GM10266 (cell line): ENCODE measurements at regions not wholly inside any gene's neighbourhood (a gene's known extent, or its start where the extent isn't known, plus 50 kb on each side); places are given as distances from the start of the nearest gene placed in this dataset.

Experiments
- DNase-seq: peaks from one replicate; pipeline ENCODE4 v3.0.0; 2012; ENCODE audit errors: extremely low spot score
- CTCF ChIP-seq: IDR thresholded peaks from 2 replicates; pipeline ENCODE4 v1.5.1; 2012; ENCODE audit warnings: mild to moderate bottlenecking, low read depth; ENCODE audit not compliant: control insufficient read depth, insufficient read depth; ENCODE audit errors: missing control alignments

- DNase-seq = no peak
- no peak for TF ChIP-seq CTCF
Measured at GRCh38 chr1:87915771-87916170, 587.1 kb downstream of the LMO4 start.

DNA sequence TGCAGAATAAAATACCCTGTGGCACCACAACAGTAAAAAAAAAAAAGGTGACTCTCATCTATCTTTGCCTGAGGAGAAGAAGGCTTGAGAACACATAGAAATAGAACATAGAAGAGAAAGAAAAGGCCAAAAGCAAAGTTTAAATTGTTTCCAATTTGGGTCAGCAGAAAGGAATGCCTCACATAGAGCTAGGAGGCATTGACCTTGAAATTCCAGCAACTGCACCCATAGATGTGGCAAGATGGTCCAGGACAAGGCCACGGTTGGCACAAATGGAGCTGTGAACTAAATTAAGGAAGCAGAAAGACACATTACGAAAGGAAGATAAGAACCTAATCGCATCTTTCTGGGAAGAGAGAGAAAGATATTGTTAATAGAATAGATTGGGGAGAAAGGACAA, 588.3 kb downstream of the LMO4 start:
- no peak for DNase-seq

DNA sequence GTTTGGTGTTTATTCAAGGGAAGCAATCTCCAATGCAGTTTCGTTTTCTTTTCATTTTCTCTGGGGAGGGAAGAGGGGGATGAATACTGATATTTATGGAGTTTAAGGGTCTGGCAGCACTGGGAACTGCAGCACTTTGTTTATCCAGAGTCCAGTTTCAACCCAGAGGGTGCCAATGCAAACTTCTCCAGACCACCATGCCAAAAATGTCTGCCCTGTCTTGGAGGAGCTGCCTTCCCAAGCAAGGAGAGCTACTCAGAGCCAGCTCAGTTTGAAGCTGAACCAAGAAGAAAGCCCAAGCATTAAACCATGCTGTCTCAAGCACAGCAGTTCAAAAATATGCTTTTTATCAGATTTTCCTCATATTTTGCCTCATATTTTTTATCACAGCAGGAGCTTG, 589.7 kb downstream of the LMO4 start:
- no peak for DNase-seq
- no peak for TF ChIP-seq CTCF

More for the DNA sequence above, 588.3 kb downstream of the LMO4 start:
- TF ChIP-seq CTCF = no peak

DNA sequence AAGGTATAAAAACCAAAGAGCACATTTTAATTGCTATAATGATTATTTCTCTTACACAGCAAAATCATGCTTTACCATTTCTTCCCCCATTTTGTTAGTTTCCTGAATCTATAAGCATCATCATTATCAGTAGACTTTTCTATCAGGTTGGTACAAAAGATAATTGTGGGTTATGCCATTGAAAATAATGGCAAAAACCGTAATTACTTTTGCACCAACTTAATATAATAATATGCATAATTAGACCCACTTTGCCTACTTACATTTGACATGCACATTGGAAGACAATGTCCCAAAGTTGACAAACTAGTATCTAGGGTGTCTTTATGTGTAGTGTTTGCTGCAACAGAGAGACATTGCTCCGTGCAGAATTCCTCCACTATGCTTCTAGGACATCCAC, 594.2 kb downstream of the LMO4 start:
- DNase-seq = no peak
- no peak for TF ChIP-seq CTCF

DNA sequence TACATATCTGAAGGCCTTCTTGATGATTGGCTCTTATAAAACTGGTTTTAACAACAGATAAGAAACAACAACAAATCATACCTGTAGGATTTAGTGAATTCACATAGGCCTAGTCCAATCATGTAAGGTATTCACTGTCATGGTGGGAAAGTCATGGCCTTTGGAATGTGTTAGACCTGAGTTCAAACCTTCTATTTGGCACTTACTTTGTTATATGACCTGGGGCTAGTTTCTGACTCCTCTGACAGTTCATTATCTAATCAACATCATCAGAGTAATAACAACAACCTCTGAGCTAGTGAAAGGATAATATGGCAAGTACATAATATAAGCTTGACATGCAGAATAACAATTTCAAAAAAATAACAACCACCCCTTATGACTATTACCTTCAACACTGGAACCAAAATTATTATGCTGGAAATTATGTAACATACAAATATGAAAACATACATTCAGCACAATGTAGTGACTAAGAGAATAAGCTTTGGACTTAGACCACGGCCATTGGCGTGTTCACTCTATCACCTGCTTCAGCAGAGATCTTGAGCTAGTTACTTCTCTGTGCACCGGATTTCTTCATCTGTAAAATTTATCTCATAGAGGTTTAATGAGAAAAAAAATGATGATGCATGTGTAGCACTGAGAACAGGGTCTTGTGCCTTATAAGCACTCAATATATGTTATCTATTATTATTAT, 597.6 kb downstream of the LMO4 start:
- no peak for DNase-seq
- no peak for TF ChIP-seq CTCF

GRCh38 chr1:87926921-87927320, 598.2 kb downstream of the LMO4 start:
- no peak for DNase-seq
- no peak for TF ChIP-seq CTCF

DNA sequence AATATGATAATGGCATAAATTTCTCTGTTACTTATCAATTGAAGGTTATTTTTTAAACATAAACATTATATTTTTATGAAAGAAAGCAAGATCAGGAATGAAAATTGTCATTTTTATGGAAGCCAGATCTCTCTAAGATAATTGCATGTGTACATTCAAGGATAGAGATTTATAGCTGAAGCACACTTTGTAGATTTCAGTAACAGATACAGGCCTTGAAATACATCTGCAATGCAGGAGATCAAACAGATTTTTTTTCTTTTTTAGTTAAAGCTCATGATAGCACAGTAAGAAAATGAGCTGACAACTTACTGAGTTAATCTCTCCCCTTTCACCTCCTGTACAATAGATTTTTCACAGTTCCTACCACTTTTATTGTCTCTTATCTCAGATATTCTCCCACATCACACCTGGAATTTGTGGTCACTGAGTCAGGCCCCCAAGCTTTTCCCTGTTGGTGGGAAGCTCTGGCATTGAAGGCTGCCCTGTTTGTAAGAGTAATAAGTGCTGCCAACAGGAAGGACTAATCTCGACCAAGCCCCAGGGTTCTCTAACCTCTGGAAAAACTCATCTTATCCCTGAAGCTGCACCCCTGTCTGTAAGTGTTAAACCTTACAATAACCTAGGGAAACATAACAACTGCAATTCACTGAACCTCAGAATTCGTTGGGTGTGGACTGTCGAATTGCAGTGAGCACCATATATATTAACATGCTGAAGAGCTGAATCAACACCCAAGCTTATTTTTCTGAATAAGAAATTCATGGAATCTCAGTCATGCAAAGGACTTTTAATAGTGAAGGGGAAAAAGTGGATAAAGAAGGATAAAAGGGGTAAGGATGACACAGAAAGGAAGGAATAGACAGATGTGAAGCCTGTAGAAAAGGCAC, 599.0 kb downstream of the LMO4 start:
- no peak for TF ChIP-seq CTCF
- no peak for DNase-seq
